ENCODE measurements at regions not wholly inside any gene's neighbourhood (a gene's known extent, or its start where the extent isn't known, plus 50 kb on each side); places are given as distances from the start of the nearest gene placed in this dataset.

- no peak overlapping the region for H2AFZ ChIP-seq (replicated peaks)
- H3K79me2 ChIP-seq (ENCODE audit: low read depth), result no peaks in the 10 kb centered on the region
- no peak overlapping the region for H3K9ac ChIP-seq
- H3K9me3 ChIP-seq (ENCODE audit: low read depth), result no peaks in the 10 kb centered on the region
- no peaks in the 10 kb centered on the region for H3F3A ChIP-seq (ENCODE audit: low read depth)
- no peak overlapping the region for H3K4me3 ChIP-seq
- peaks cover 2% of the 10 kb centered on the region for H3K9me3 Mint-ChIP-seq
- no peaks in the 10 kb centered on the region for H3K27me3 Mint-ChIP-seq (ENCODE audit: insufficient read depth, low read depth)
- no peaks in the 10 kb centered on the region for H3K27me3 ChIP-seq
- no peak for DNase-seq (ENCODE audit: low spot score)
- no peak overlapping the region for H3K4me2 ChIP-seq
- H3K4me3 Mint-ChIP-seq, result no peak overlapping the region
- H3K36me3 ChIP-seq, result no peaks in the 10 kb centered on the region
- no peaks in the 10 kb centered on the region for H3K36me3 Mint-ChIP-seq
- TF ChIP-seq EZH2 (IDR thresholded peaks at IDR 0.05) (no peak), EZH2phosphoT487 (IDR thresholded peaks at IDR 0.05) (no peak)
- TF ChIP-seq, protein P1, sequence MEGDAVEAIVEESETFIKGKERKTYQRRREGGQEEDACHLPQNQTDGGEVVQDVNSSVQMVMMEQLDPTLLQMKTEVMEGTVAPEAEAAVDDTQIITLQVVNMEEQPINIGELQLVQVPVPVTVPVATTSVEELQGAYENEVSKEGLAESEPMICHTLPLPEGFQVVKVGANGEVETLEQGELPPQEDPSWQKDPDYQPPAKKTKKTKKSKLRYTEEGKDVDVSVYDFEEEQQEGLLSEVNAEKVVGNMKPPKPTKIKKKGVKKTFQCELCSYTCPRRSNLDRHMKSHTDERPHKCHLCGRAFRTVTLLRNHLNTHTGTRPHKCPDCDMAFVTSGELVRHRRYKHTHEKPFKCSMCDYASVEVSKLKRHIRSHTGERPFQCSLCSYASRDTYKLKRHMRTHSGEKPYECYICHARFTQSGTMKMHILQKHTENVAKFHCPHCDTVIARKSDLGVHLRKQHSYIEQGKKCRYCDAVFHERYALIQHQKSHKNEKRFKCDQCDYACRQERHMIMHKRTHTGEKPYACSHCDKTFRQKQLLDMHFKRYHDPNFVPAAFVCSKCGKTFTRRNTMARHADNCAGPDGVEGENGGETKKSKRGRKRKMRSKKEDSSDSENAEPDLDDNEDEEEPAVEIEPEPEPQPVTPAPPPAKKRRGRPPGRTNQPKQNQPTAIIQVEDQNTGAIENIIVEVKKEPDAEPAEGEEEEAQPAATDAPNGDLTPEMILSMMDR (IDR thresholded peaks at IDR 0.05), result no peak
- H3K27ac ChIP-seq, result no peak overlapping the region
- H3K4me1 Mint-ChIP-seq, result peaks cover 8% of the 10 kb centered on the region
- H4K20me1 ChIP-seq (ENCODE audit: low read depth), result no peaks in the 10 kb centered on the region
- no peak overlapping the region for H3K27ac Mint-ChIP-seq
- H3K4me1 ChIP-seq, result no peaks in the 10 kb centered on the region
Observed at GRCh38 chr4:30815685-30816084, 95.5 kb downstream of the PCDH7 start.

DNA sequence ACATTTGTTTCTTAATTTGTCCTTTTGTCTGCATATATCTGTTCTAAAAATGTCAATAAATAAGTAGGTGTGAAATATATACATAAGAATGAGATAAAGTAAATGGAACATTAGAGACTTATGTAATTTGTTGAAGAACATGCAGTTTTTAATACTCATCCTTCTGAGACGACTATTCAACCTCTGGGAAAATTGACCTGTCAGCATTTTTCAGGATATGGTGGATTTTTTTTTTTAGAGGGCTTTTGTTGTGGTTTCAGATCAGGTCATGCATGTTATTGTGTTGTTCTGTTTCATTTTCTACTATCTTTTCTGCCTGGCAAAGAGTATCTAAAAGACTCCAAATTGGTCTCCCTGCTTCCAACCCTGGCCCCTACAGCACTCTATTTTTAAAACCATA lies 97.3 kb downstream of the PCDH7 start:
- no peaks in the 10 kb centered on the region for H3F3A ChIP-seq (ENCODE audit: low read depth)
- no peaks in the 10 kb centered on the region for H3K4me1 ChIP-seq
- Mint-ChIP-seq H3K4me3 (no peak overlapping the region), H3K27ac (peak overlapping the region; percentile 7), H3K27me3 (ENCODE audit: insufficient read depth, low read depth) (peaks cover 2% of the 10 kb centered on the region), H3K36me3 (no peaks in the 10 kb centered on the region), H3K9me3 (peaks cover 2% of the 10 kb centered on the region), H3K4me1 (peaks cover 16% of the 10 kb centered on the region)
- H3K4me2 ChIP-seq, result no peak overlapping the region
- H3K27ac ChIP-seq, result no peak overlapping the region
- no peaks in the 10 kb centered on the region for H4K20me1 ChIP-seq (ENCODE audit: low read depth)
- H3K9ac ChIP-seq, result no peak overlapping the region
- H3K79me2 ChIP-seq (ENCODE audit: low read depth), result no peaks in the 10 kb centered on the region
- H3K36me3 ChIP-seq, result no peaks in the 10 kb centered on the region
- no peak for DNase-seq (ENCODE audit: low spot score)
- H2AFZ ChIP-seq (replicated peaks), result no peak overlapping the region
- TF ChIP-seq EZH2phosphoT487 (IDR thresholded peaks at IDR 0.05) (no peak), EZH2 (IDR thresholded peaks at IDR 0.05) (no peak)
- TF ChIP-seq, protein P1 (IDR thresholded peaks at IDR 0.05), result no peak
- no peaks in the 10 kb centered on the region for H3K9me3 ChIP-seq (ENCODE audit: low read depth)
- no peak overlapping the region for H3K4me3 ChIP-seq
- H3K27me3 ChIP-seq, result no peaks in the 10 kb centered on the region

DNA sequence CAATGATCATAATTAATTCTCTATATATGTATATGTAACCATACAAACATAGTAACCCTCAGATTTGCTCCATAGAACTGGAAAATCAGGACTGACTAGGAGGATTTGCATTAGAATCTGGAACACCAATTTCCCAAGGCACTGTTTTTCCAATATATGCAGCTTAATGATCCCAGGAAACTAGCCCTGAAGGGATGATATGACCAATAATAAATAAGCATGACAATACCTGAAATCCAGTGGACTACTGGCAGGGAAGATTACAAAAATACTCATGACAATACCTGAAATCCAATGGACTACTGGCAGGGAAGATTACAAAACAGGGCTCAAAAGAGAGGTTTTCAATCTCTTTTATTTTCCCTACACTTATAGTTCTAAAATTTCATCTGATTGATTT lies 98.4 kb downstream of the PCDH7 start:
- Histone ChIP-seq H3K79me2 (ENCODE audit: low read depth) (no peaks in the 10 kb centered on the region), H2AFZ (replicated peaks) (no peak overlapping the region), H3K27ac (no peak overlapping the region), H4K20me1 (ENCODE audit: low read depth) (no peaks in the 10 kb centered on the region), H3K4me2 (no peak overlapping the region), H3F3A (ENCODE audit: low read depth) (no peaks in the 10 kb centered on the region), H3K27me3 (no peaks in the 10 kb centered on the region), H3K36me3 (no peaks in the 10 kb centered on the region), H3K4me3 (no peak overlapping the region), H3K9ac (no peak overlapping the region), H3K9me3 (ENCODE audit: low read depth) (no peaks in the 10 kb centered on the region), H3K4me1 (no peaks in the 10 kb centered on the region)
- TF ChIP-seq, protein P1 (IDR thresholded peaks at IDR 0.05), result no peak
- TF ChIP-seq EZH2phosphoT487 (IDR thresholded peaks at IDR 0.05), result no peak
- TF ChIP-seq EZH2 (IDR thresholded peaks at IDR 0.05), result no peak
- H3K4me1 Mint-ChIP-seq, result peaks cover 18% of the 10 kb centered on the region
- H3K4me3 Mint-ChIP-seq, result no peak overlapping the region
- H3K27ac Mint-ChIP-seq, result no peak overlapping the region
- peaks cover 2% of the 10 kb centered on the region for H3K27me3 Mint-ChIP-seq (ENCODE audit: insufficient read depth, low read depth)
- DNase-seq (ENCODE audit: low spot score), result no peak
- peaks cover 2% of the 10 kb centered on the region for H3K9me3 Mint-ChIP-seq
- H3K36me3 Mint-ChIP-seq, result no peaks in the 10 kb centered on the region

All from neural progenitor cell (in vitro differentiated cells).